SJSA1 (cell line): ENCODE measurements at regions not wholly inside any gene's neighbourhood (a gene's known extent, or its start where the extent isn't known, plus 50 kb on each side); places are given as distances from the start of the nearest gene placed in this dataset.
"Not testable (repeated sequence)": the region's sequence is repeated elsewhere in the genome, so short reads cannot be mapped to it uniquely, and the experiment has no call there.

Experiments used
- DNase-seq, 2 experiments: peaks; one replicate each; pipeline ENCODE4 v3.0.0-alpha.2; 2015 to 2020; ENCODE audit warnings: low spot score in 2 of 2, low read depth in 1 of 2
- H3K27ac ChIP-seq: fragments of 250-450 bp; sonication (Bioruptor Pico); 2 replicates; pipeline ENCODE4 v1.5.1; 2020; ENCODE audit warnings: mild to moderate bottlenecking, moderate library complexity
- H3K27me3 ChIP-seq: fragments of 250-450 bp; sonication (Bioruptor Pico); replicated peaks from 2 replicates; pipeline ENCODE4 v1.5.1; 2020; ENCODE audit warnings: mild to moderate bottlenecking, moderate library complexity
- H3K36me3 ChIP-seq: fragments of 250-450 bp; sonication (Bioruptor Pico); 2 replicates; pipeline ENCODE4 v1.5.1; 2020; ENCODE audit warnings: mild to moderate bottlenecking
- H3K4me1 ChIP-seq: fragments of 250-450 bp; sonication (Bioruptor Pico); replicated peaks from 2 replicates; pipeline ENCODE4 v1.6.1; 2021; ENCODE audit warnings: mild to moderate bottlenecking
- H3K4me3 ChIP-seq: fragments of 250-450 bp; sonication (Bioruptor Pico); 2 replicates; pipeline ENCODE4 v1.5.1; 2020; ENCODE audit warnings: mild to moderate bottlenecking
- H3K9me3 ChIP-seq: fragments of 250-450 bp; sonication (Bioruptor Pico); replicated peaks from 2 replicates; pipeline ENCODE4 v1.5.1; 2020; ENCODE audit warnings: mild to moderate bottlenecking

DNA sequence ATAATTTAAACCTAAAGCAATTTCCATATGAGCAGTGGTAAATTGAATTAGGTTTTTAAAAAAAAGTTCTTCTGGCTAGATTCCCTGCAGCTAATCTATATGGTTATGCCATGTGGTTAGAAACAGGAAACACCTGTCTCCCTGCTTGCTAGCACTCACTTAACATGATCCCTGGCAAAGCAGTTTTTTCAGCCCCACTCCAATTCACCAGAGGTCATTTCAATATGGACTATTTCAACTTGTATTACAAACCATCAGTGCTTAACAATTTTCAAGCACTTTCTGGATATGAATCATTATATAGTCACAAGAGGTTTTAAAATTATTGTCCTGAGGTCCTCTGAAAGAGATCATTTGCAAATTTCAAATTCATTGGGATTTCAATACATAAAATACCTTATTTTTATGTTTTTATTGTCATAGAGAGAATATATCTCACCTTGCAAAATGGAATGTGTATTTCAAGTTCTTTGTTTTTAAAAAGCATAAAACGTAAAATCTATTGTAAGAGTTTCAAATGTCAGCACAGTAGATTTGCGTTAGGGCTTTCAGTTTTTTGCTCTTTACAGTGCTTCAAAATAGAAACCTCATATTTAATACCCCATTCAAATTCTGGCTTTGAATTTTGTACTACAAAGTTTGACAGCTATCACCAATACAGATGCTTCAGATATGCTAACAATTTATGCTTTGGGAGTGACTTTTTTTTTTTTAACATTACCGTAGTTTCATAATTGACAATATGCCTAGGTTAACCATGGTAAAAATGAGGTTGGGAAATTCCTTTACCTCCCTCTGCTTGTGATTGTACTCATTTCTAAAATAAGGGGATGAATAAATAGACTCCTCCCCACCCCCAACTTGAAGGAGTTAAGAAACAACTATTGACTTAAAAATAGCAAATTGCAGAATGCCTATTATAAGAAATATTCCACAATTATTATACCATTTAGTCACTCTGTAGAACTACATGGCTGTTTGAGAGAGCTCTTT is 117.5 kb upstream of the HGF start:
- no peak overlapping the region for H3K27ac ChIP-seq
- no peak for DNase-seq

DNA sequence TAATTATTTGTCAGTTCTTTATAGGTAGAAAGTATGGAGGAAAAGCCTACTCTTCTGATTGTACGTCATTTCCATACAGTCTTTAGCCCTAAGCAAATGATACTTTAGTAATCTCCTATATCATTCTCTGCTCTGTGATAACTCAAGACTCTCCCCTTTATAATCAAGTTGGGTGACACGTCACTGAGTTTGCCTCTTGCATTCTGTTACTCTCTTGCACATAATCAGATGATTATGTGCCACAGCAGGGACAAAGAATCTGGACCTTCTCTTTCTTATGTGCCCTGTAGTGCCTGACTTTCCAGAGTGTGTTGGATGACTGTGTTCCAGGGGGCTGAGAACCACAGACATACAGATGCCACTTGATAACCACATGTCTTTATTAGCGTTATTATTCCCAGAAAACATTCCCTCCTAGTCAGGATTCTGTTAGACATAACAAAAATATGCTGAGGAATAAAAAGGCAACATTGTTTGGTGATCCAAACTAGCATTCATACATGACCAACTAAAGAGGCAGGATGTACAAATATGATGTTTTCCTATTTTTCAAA is 116.4 kb upstream of the HGF start:
- no peak overlapping the region for H3K4me3 ChIP-seq
- no peak for DNase-seq
- no peak overlapping the region for H3K27ac ChIP-seq
- no peaks in the 10 kb centered on the region for H3K36me3 ChIP-seq
- no peaks in the 10 kb centered on the region for H3K9me3 ChIP-seq
- no peaks in the 10 kb centered on the region for H3K4me1 ChIP-seq
- no peaks in the 10 kb centered on the region for H3K27me3 ChIP-seq

More for the DNA sequence above, 117.5 kb upstream of the HGF start:
- Histone ChIP-seq H3K4me3 (no peak overlapping the region), H3K4me1 (no peaks in the 10 kb centered on the region), H3K27me3 (no peaks in the 10 kb centered on the region), H3K9me3 (no peaks in the 10 kb centered on the region), H3K36me3 (no peaks in the 10 kb centered on the region)

- no peak for DNase-seq
- Histone ChIP-seq H3K9me3 (no peaks in the 10 kb centered on the region), H3K36me3 (no peaks in the 10 kb centered on the region), H3K27ac (no peak overlapping the region), H3K4me3 (no peak overlapping the region), H3K27me3 (no peaks in the 10 kb centered on the region), H3K4me1 (no peaks in the 10 kb centered on the region)
These were observed 115.0 kb upstream of the HGF start for GRCh38 chr7:81884817-81885216.

GRCh38 chr7:81883801-81884393 is 114.0 kb upstream of the HGF start:
- Histone ChIP-seq H3K27me3 (no peaks in the 10 kb centered on the region), H3K27ac (no peak overlapping the region), H3K36me3 (no peaks in the 10 kb centered on the region), H3K4me3 (no peak overlapping the region), H3K9me3 (no peaks in the 10 kb centered on the region), H3K4me1 (no peaks in the 10 kb centered on the region)
- DNase-seq, result no peak

DNA sequence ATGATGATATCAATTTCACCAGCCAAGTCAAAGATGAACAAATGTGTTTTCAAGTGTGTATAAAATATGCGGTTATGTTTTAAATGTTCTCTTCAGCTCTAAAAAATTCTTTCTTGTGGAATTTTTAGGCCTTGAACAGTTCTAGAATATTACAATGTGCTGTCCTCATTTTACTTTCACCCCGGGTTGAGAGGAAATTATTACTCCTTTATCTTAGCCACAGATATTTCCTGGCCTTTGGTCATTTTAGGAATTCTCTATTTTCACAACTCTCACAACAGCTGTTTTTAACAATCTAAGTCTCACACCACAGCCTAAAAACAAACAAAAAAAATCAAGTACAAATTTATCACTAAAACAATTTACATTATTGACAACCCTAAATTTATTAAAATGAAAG is 112.2 kb upstream of the HGF start:
- no peak for DNase-seq
- Histone ChIP-seq H3K4me1 (no peaks in the 10 kb centered on the region), H3K4me3 (no peak overlapping the region), H3K27me3 (no peaks in the 10 kb centered on the region), H3K9me3 (no peaks in the 10 kb centered on the region), H3K36me3 (no peaks in the 10 kb centered on the region), H3K27ac (no peak overlapping the region)

- H3K9me3 ChIP-seq, result no peaks in the 10 kb centered on the region
- H3K27me3 ChIP-seq, result no peaks in the 10 kb centered on the region
- H3K4me1 ChIP-seq, result no peaks in the 10 kb centered on the region
- H3K36me3 ChIP-seq, result no peaks in the 10 kb centered on the region
- no peak for DNase-seq
- no peak overlapping the region for H3K4me3 ChIP-seq
- H3K27ac ChIP-seq, result no peak overlapping the region
These were observed 108.0 kb upstream of the HGF start for GRCh38 chr7:81877890-81878289.

DNA sequence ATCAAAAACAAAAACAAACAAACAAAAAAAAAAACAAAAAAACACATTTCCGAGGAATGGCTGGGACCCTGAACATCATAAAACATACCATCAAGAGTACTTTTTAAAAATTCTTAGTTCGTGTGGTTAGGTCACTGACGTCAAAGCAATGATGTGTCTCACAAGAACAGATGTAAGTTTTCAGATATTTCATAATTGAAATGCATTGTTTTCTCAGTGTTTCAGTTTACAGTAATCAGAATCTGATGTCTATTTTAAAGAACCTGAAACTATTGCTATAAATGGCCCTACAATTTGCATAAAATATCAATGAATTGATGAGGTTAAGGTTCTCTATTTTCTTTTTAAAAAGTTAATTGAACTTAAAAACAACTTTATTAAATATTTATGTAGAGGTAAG is 103.7 kb upstream of the HGF start:
- Histone ChIP-seq H3K4me3 (no peak overlapping the region), H3K36me3 (no peaks in the 10 kb centered on the region), H3K9me3 (no peaks in the 10 kb centered on the region), H3K27ac (no peak overlapping the region), H3K27me3 (no peaks in the 10 kb centered on the region), H3K4me1 (no peaks in the 10 kb centered on the region)
- DNase-seq, result no peak

DNA sequence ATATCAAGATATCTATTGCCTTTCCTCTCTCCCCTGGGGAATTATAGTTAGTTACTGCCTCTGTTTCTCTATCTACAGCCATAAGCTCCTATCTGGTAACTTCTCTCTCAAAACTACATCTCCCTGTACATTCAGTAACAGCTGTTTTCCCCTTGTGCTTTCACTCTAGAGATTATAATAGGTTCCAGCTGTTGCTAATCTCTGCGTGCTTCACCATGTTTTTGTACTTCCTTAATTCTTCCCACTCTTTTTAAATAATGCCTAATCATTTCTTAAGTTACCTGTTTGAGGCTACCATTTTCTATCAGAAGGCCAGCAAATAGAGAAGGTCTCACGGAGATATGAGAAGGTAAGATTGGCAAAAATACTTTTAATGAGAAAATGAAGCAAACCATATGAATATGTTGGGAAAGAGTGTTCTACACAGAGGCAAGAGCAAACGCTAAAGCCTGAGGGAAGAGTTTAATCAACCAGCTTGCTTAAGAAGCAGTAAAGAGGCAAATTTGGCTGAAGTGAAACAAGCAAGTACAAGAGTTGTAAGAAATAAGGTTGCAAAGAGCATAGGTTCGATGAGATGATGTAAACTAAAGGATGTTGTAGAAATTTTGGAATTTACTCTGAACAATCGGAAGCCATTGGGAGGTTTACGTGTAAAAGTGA is 101.9 kb upstream of the HGF start:
- Histone ChIP-seq H3K27me3 (no peaks in the 10 kb centered on the region), H3K27ac (no peak overlapping the region), H3K4me1 (no peaks in the 10 kb centered on the region), H3K9me3 (no peaks in the 10 kb centered on the region), H3K4me3 (no peak overlapping the region), H3K36me3 (no peaks in the 10 kb centered on the region)
- DNase-seq, result no peak

DNA sequence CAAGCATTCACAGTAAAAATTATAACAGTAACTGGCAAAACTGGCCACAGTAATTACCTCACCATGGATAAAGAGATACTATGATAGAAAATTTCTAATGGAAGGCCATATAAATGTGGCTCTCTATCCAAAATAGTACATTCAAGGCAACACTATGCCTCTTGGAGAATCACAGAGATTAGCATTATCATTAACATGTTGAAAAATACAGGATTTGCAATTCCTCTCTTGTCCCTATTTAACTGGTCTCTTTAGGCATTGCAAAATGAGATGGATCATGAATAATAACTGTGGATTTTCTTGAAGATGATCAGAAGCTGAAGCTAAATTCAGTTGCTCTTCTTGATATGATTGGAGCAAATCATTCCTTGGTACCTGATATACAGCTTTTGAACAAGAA is 100.8 kb upstream of the HGF start:
- H3K36me3 ChIP-seq, result no peaks in the 10 kb centered on the region
- DNase-seq, result no peak

DNA sequence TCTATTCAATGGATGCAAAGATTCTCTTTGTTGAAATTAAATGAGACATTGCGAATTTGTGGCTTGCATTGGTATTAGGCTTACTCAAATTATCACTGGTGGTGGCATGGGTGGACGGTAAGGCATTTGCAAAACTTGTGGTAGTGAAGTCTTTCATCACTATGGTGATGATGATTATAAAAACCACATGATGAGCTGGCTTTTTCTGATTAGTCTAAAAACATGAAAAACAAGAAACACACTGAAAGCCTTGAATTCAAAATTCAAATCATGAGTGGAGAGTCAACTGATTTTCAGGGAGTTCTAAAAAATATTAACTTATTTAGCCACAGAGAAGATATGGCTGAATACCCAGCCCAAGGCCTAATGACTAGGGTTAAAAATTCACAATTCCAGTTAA is 99.8 kb upstream of the HGF start:
- DNase-seq, result no peak

More for the DNA sequence above, 100.8 kb upstream of the HGF start:
- H3K4me1 ChIP-seq, result no peaks in the 10 kb centered on the region
- H3K4me3 ChIP-seq, result no peak overlapping the region
- no peaks in the 10 kb centered on the region for H3K9me3 ChIP-seq
- H3K27ac ChIP-seq, result no peak overlapping the region
- no peaks in the 10 kb centered on the region for H3K27me3 ChIP-seq

GRCh38 chr7:81865754-81866153 is 95.9 kb upstream of the HGF start:
- H3K4me3 ChIP-seq, result no peak overlapping the region
- no peaks in the 10 kb centered on the region for H3K27me3 ChIP-seq
- H3K4me1 ChIP-seq, result no peaks in the 10 kb centered on the region
- no peak for DNase-seq
- H3K27ac ChIP-seq, result no peak overlapping the region
- no peaks in the 10 kb centered on the region for H3K9me3 ChIP-seq
- H3K36me3 ChIP-seq, result no peaks in the 10 kb centered on the region

More for the DNA sequence above, 99.8 kb upstream of the HGF start:
- no peak overlapping the region for H3K4me3 ChIP-seq
- H3K36me3 ChIP-seq, result no peaks in the 10 kb centered on the region
- H3K27me3 ChIP-seq, result no peaks in the 10 kb centered on the region
- H3K4me1 ChIP-seq, result no peaks in the 10 kb centered on the region
- no peak overlapping the region for H3K27ac ChIP-seq
- no peaks in the 10 kb centered on the region for H3K9me3 ChIP-seq

DNA sequence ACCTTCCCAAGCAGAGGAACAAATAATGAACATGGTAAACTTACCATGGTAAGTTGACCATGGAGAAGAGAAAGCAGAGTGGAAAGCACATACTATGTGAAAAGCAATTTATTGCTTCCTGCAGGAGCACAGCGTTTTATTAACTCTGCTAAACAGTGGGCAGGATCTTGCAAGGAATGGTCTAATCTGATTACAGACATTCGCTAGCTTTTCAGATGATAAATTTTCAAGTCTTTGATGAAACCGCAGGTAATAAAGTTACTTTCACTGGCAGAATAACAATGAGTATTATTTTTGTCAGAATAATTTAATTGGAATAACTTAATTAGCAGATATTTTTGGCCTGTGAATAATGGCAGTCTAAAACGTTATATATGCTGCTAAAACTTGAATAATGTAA is 89.6 kb upstream of the HGF start:
- Histone ChIP-seq H3K4me3 (no peak overlapping the region), H3K27me3 (no peaks in the 10 kb centered on the region), H3K4me1 (no peaks in the 10 kb centered on the region), H3K36me3 (no peaks in the 10 kb centered on the region), H3K9me3 (no peaks in the 10 kb centered on the region), H3K27ac (no peak overlapping the region)
- DNase-seq, result no peak

- H3K4me3 ChIP-seq, H3K27ac ChIP-seq, H3K36me3 ChIP-seq, H3K9me3 ChIP-seq, DNase-seq, H3K4me1 ChIP-seq, H3K27me3 ChIP-seq: not testable (repeated sequence)
These were observed 89.0 kb upstream of the HGF start for GRCh38 chr7:81858820-81859219.

- no peaks in the 10 kb centered on the region for H3K4me1 ChIP-seq
- no peaks in the 10 kb centered on the region for H3K9me3 ChIP-seq
- no peak overlapping the region for H3K27ac ChIP-seq
- no peaks in the 10 kb centered on the region for H3K27me3 ChIP-seq
- H3K36me3 ChIP-seq, result no peaks in the 10 kb centered on the region
- DNase-seq, result no peak
- H3K4me3 ChIP-seq, result no peak overlapping the region
These were observed 87.5 kb upstream of the HGF start for GRCh38 chr7:81857385-81857784.
